Muscle of leg (tissue), 3 donors: ENCODE measurements at regions not wholly inside any gene's neighbourhood (a gene's known extent, or its start where the extent isn't known, plus 50 kb on each side); places are given as distances from the start of the nearest gene placed in this dataset.

Experiments used
- DNase-seq: peaks from one replicate; pipeline ENCODE4 v3.0.0; 2013
- H3K27ac ChIP-seq: one replicate; pipeline ENCODE4 v1.5.1; 2013; ENCODE audit warnings: mild to moderate bottlenecking, low read length, control low read depth
- H3K27me3 ChIP-seq: one replicate; pipeline ENCODE4 v1.6.1; 2013; ENCODE audit warnings: low read length; ENCODE audit not compliant: control insufficient read depth, insufficient read depth
- H3K36me3 ChIP-seq: one replicate; pipeline ENCODE4 v1.6.1; 2013; ENCODE audit warnings: low read length; ENCODE audit not compliant: control insufficient read depth, insufficient read depth
- H3K4me1 ChIP-seq: one replicate; pipeline ENCODE4 v1.6.1; 2013; ENCODE audit warnings: low read length; ENCODE audit not compliant: control insufficient read depth, insufficient read depth
- H3K4me3 ChIP-seq: one replicate; pipeline ENCODE4 v1.5.1; 2013; ENCODE audit warnings: low read length, control low read depth
- H3K9me3 ChIP-seq: replicated peaks from 2 replicates; pipeline ENCODE4 v1.6.1; 2013; ENCODE audit warnings: low read depth, low read length; ENCODE audit not compliant: control insufficient read depth
- WGBS: methylation state at CpG from one replicate; pipeline ENCODE4 v1.1.5; 2013; ENCODE audit warnings: missing lambda C conversion rate; ENCODE audit not compliant: insufficient coverage; 5-methylcytosine and 5-hydroxymethylcytosine counted together

DNA sequence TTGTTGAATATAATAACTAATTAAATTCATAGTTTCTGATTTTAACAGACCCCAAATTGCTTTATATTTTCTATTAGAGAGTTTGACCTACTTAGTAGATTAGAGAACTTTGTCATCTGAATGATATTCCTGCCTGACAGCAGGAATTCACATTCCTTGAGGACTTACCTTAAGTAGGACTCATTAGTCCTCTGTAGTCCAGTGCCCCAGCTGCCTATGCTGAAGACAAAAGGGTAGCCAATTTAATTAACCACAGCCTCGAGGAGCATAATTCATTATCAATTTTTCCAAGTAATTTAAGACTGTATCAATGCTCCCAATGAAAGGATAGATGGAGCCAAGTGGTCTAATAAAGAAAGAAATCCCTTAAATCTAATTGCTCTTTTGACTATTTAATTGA lies 1405.0 kb upstream of the IGFBP7 start:
- no peak overlapping the region for H3K4me3 ChIP-seq
- no peaks in the 10 kb centered on the region for H3K9me3 ChIP-seq
- H3K27me3 ChIP-seq: no peaks in the 10 kb centered on the region
- no peaks in the 10 kb centered on the region for H3K36me3 ChIP-seq
- H3K27ac ChIP-seq: no peak overlapping the region
- H3K4me1 ChIP-seq: no peaks in the 10 kb centered on the region
- no peak for DNase-seq
- no CpG with 5 or more reads among the region's 1 CpG for WGBS

DNA sequence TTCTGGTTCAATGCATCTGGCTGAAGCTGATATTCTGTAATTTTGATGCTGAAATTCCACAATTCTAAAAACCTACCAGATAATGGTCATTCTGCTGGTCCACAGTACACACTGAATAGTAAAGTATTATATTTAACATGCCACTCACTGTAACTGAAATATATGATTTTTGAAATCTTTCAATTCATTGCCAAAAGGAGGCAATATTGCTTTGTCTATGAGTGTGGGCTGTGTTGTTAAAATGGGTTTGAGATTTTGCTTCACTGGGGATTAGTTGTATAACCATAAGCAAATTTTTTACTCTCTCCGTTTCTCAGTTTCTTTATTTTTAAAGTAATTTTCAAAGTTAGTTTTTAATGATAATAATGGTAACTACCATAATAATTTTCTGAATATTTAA lies 1404.1 kb upstream of the IGFBP7 start:
- no peak overlapping the region for H3K4me3 ChIP-seq
- no peaks in the 10 kb centered on the region for H3K36me3 ChIP-seq
- DNase-seq: no peak
- H3K9me3 ChIP-seq: no peaks in the 10 kb centered on the region
- H3K4me1 ChIP-seq: no peaks in the 10 kb centered on the region
- H3K27me3 ChIP-seq: no peaks in the 10 kb centered on the region
- WGBS: no CpG with 5 or more reads among the region's 1 CpG
- no peak overlapping the region for H3K27ac ChIP-seq

DNA sequence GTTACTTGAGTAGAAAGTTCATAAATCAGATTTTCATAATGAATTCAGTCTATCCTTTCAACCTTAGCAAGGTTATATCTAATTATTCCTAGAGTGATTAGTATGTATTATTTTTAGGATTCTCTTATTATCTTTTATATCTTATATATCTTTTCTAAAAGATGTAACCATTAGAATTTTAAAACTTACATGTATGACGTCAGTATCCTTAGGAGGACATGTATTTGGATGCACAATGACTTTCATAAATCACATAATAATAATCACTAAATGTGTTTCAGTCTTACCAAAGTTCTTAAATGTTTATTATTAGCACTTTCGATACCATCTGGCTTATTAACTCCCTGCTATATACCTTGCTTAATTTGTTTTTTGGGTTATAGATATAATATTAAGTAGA lies 1400.5 kb upstream of the IGFBP7 start:
- Histone ChIP-seq H3K4me3 (no peak overlapping the region), H3K27me3 (no peaks in the 10 kb centered on the region), H3K36me3 (no peaks in the 10 kb centered on the region), H3K9me3 (no peaks in the 10 kb centered on the region), H3K4me1 (no peaks in the 10 kb centered on the region), H3K27ac (no peak overlapping the region)
- WGBS: no CpG with 5 or more reads among the region's 2 CpGs
- DNase-seq: no peak

DNA sequence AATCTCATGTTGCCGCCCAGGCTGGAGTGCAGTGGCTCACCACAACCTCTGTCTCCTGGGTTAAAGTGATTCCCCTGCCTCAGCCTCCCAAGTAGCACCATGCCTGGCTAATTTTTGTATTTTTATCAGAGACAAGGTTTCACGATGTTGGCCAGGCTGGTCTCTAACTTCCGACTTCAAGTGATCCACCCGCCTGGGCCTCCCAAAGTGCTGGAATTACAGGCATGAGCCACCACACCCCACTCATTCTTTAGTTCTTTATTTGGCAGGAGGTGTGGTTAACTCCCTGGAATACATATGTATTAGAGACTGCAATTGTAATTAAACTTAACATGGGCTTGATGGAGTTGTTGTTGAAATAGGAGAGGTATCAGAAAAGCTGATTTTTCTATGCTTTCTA lies 1396.9 kb upstream of the IGFBP7 start:
- Histone ChIP-seq H3K4me1 (no peaks in the 10 kb centered on the region), H3K4me3 (no peak overlapping the region), H3K27ac (no peak overlapping the region), H3K27me3 (no peaks in the 10 kb centered on the region), H3K36me3 (no peaks in the 10 kb centered on the region), H3K9me3 (no peaks in the 10 kb centered on the region)
- 100% methylated on average over 1 of the region's 4 CpGs for WGBS
- DNase-seq: no peak

DNA sequence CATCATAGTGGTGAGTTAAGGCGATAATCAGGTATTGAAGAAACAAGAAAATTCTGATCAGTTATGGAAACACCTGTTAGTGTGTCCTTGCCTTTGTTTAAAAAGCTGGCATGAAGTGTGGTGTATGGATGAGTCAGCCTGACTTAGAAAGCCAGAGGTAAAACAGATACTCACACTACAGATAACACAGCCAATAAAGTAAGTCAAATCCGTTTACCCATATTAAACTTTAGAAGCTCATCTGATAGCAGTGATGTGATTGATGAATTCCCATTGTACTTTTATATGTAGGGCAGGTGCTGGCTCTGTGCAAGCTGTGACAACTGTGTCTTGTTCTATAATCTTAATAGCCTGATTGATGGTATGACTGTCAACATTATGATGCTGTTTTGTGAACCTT lies 1392.7 kb upstream of the IGFBP7 start:
- 80% methylated on average over 1 of the region's 2 CpGs for WGBS

DNA sequence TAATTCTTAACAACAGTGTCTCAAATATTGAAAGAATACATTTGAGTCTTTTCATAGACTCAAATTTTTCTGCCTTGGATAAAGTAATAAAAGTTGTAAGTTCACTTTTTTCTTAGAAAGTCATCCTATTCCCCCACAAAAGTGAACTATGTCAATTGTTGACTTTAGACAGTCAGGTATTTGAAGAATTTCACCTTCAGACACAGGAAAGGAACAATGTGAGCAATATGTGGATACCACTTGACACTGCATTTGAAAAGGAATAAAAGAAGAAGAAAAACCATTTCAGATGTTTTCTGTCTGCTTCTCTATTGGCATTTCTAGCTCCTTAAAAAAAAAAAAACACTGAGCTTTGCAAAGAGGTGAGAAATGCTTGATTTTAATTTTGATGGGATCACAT lies 1389.0 kb upstream of the IGFBP7 start:
- no peaks in the 10 kb centered on the region for H3K36me3 ChIP-seq
- no peak for DNase-seq
- H3K4me3 ChIP-seq: no peak overlapping the region
- peaks cover 4% of the 10 kb centered on the region for H3K9me3 ChIP-seq
- H3K27me3 ChIP-seq: no peaks in the 10 kb centered on the region
- H3K27ac ChIP-seq: no peak overlapping the region
- no peaks in the 10 kb centered on the region for H3K4me1 ChIP-seq

More for the DNA sequence above, 1392.7 kb upstream of the IGFBP7 start:
- H3K9me3 ChIP-seq: no peaks in the 10 kb centered on the region
- no peak overlapping the region for H3K27ac ChIP-seq
- no peaks in the 10 kb centered on the region for H3K4me1 ChIP-seq
- no peak for DNase-seq
- no peak overlapping the region for H3K4me3 ChIP-seq
- no peaks in the 10 kb centered on the region for H3K36me3 ChIP-seq
- H3K27me3 ChIP-seq: no peaks in the 10 kb centered on the region

DNA sequence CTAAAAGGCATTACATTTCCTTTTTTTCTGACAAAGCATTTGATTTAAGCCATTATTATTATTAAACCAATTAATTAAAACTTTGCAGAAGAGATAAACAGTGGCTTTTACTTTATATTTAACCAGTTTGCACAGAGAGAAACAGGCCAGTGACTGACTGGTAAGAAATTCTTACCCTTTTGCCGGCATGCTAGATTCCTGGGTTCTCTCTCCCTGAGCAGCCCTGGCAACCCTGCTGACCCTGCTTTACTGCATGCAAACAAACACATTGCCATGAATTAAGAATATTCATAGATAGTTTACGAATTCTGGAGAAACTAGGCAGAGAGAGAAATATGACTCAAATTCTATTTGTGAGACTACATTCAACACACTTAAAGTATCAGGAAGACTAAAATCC lies 1381.4 kb upstream of the IGFBP7 start:
- DNase-seq: no peak
- Histone ChIP-seq H3K27me3 (no peaks in the 10 kb centered on the region), H3K36me3 (no peaks in the 10 kb centered on the region), H3K4me1 (no peaks in the 10 kb centered on the region), H3K27ac (no peak overlapping the region), H3K4me3 (no peak overlapping the region), H3K9me3 (peaks cover 4% of the 10 kb centered on the region)
- WGBS: no CpG with 5 or more reads among the region's 2 CpGs

DNA sequence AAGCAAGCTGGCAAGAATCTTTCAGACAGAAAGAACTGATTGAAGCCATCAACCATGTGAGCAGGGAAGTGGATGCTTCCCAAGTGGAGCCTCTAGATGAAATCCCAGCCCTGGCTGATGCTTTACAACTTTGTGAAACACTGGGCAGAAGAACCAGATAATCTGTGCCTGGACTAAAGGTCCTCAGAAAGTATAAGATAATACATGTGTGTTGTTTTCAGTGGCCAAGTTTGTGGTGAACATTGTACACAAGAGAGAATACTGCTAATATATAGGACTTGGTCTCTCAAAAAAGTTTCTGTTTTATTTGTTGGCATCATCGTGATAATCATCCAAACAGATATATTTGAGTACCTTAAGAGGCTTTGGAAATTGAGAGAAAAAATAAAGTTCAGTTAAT lies 1367.8 kb upstream of the IGFBP7 start:
- Histone ChIP-seq H3K27me3 (no peaks in the 10 kb centered on the region), H3K36me3 (no peaks in the 10 kb centered on the region), H3K4me1 (no peaks in the 10 kb centered on the region), H3K4me3 (no peak overlapping the region), H3K9me3 (no peaks in the 10 kb centered on the region), H3K27ac (no peak overlapping the region)
- peak; percentile 73 for DNase-seq
- no CpG with 5 or more reads among the region's 1 CpG for WGBS

DNA sequence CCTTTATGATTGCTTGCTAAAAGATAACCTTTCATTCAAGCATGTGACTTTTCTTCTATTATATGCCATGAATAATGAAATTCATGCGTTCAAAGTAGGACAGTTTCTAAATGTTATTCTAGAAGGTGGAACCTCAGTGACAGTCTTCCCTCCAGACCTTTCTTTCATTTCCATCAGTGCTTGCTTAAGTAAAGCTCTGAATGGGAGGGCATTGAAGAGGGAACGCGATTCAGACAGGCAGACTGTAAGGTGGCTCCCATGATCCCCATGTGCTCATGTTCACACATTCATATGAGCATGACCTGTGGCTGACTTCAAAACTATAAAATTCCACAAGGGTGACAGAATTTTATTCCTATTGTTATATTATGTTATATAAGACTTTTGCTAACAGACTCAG lies 1367.3 kb upstream of the IGFBP7 start:
- no CpG with 5 or more reads among the region's 3 CpGs for WGBS
- H3K27ac ChIP-seq: no peak overlapping the region
- DNase-seq: no peak

DNA sequence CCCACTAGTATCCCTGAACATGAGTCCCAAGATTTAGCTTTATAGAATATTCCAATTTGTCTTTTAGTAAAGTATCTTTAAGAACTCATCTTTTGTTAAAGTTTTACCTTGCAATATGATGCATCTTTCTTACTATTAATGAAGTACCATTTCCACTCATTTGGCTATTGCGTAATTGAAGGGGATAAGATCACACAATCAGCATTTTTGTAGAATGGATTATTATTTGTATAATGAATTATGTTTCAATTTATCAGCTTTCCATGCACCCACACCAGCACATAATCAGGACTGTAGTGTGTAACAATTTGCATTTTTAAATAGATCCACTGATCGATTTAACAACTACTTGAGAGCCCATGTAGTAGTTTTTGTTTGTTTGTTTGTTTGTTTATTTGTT lies 1364.9 kb upstream of the IGFBP7 start:
- no peaks in the 10 kb centered on the region for H3K36me3 ChIP-seq
- no peak overlapping the region for H3K4me3 ChIP-seq
- no peaks in the 10 kb centered on the region for H3K4me1 ChIP-seq
- no peaks in the 10 kb centered on the region for H3K9me3 ChIP-seq
- H3K27me3 ChIP-seq: no peaks in the 10 kb centered on the region
- no CpG with 5 or more reads among the region's 2 CpGs for WGBS
- no peak overlapping the region for H3K27ac ChIP-seq
- no peak for DNase-seq

More for the DNA sequence above, 1367.3 kb upstream of the IGFBP7 start:
- Histone ChIP-seq H3K27me3 (no peaks in the 10 kb centered on the region), H3K4me1 (no peaks in the 10 kb centered on the region), H3K36me3 (no peaks in the 10 kb centered on the region), H3K4me3 (no peak overlapping the region), H3K9me3 (no peaks in the 10 kb centered on the region)

DNA sequence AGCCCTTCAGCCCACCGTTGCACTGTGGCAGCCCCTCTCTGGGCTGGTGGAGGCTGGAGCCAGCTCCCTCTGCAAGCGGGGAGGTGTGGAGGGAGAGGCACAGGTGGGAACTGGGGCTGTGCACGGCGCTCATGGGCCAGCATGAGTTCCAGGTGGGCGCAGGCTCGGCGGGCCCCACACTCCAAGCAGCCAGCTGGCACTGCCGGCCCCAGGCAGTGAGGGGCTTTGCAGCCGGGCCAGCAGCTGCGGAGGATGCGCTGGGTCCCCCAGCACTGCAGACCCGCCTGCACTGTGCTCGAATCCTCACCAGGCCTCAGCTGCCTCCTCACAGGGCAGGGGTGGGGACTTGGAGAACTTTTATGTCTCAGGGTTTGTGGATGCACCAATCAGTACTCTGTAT lies 1354.8 kb upstream of the IGFBP7 start:
- no peaks in the 10 kb centered on the region for H3K4me1 ChIP-seq
- 87% methylated on average over 12 of the region's 13 CpGs for WGBS
- peaks cover 6% of the 10 kb centered on the region for H3K9me3 ChIP-seq
- no peaks in the 10 kb centered on the region for H3K36me3 ChIP-seq
- no peak for DNase-seq
- no peak overlapping the region for H3K27ac ChIP-seq
- H3K27me3 ChIP-seq: no peaks in the 10 kb centered on the region
- H3K4me3 ChIP-seq: no peak overlapping the region
